ENCODE measurements at regions not wholly inside any gene's neighbourhood (a gene's known extent, or its start where the extent isn't known, plus 50 kb on each side); places are given as distances from the start of the nearest gene placed in this dataset.

GRCh38 chr18:6497543-6497942 lies 82.8 kb upstream of the L3MBTL4 start:
- no peak for TF ChIP-seq CTCF (conservative IDR thresholded peaks at IDR 0.05)
- no peak overlapping the region for H3K27ac ChIP-seq

GRCh38 chr18:6498289-6498856 lies 83.7 kb upstream of the L3MBTL4 start:
- TF ChIP-seq CTCF (conservative IDR thresholded peaks at IDR 0.05), result no peak
- no peak overlapping the region for H3K27ac ChIP-seq

GRCh38 chr18:6504605-6505497 lies 90.1 kb upstream of the L3MBTL4 start:
- no peak for TF ChIP-seq CTCF (conservative IDR thresholded peaks at IDR 0.05)
- H3K27ac ChIP-seq, result no peak overlapping the region

GRCh38 chr18:6505498-6505875 lies 90.8 kb upstream of the L3MBTL4 start:
- no peak for TF ChIP-seq CTCF (conservative IDR thresholded peaks at IDR 0.05)
- H3K27ac ChIP-seq, result no peak overlapping the region

- TF ChIP-seq CTCF (conservative IDR thresholded peaks at IDR 0.05), result no peak
- no peak overlapping the region for H3K27ac ChIP-seq
These were observed 94.7 kb upstream of the L3MBTL4 start for GRCh38 chr18:6509417-6509816.

- no peak overlapping the region for H3K27ac ChIP-seq
- TF ChIP-seq CTCF (conservative IDR thresholded peaks at IDR 0.05), result no peak
These were observed 95.1 kb upstream of the L3MBTL4 start for GRCh38 chr18:6509832-6510231.

GRCh38 chr18:6520901-6521300 lies 106.2 kb upstream of the L3MBTL4 start:
- TF ChIP-seq CTCF (conservative IDR thresholded peaks at IDR 0.05), result no peak
- no peak overlapping the region for H3K27ac ChIP-seq

All from VCaP (cell line).